ENCODE measurements at regions not wholly inside any gene's neighbourhood (a gene's known extent, or its start where the extent isn't known, plus 50 kb on each side); places are given as distances from the start of the nearest gene placed in this dataset.
"Not testable (repeated sequence)": the region's sequence is repeated elsewhere in the genome, so short reads cannot be mapped to it uniquely, and the experiment has no call there.

GRCh38 chr6:71642120-71642519 lies 244.2 kb upstream of the RIMS1 start:
- no peak for DNase-seq

GRCh38 chr6:71642793-71643192 lies 243.6 kb upstream of the RIMS1 start:
- no peak for DNase-seq

GRCh38 chr6:71645299-71645698 lies 241.1 kb upstream of the RIMS1 start:
- no peak for DNase-seq

GRCh38 chr6:71649915-71650314 lies 236.4 kb upstream of the RIMS1 start:
- DNase-seq = no peak

GRCh38 chr6:71651636-71652035 lies 234.7 kb upstream of the RIMS1 start:
- DNase-seq = no peak

GRCh38 chr6:71656121-71656520 lies 230.2 kb upstream of the RIMS1 start:
- DNase-seq = no peak

GRCh38 chr6:71665931-71666330 lies 220.4 kb upstream of the RIMS1 start:
- no peak for DNase-seq

- no peak for DNase-seq
Observed at GRCh38 chr6:71672876-71673275, 213.5 kb upstream of the RIMS1 start.

GRCh38 chr6:71675386-71675785 lies 211.0 kb upstream of the RIMS1 start:
- no peak for DNase-seq

GRCh38 chr6:71676298-71676697 lies 210.1 kb upstream of the RIMS1 start:
- DNase-seq = no peak

- DNase-seq = no peak
Observed at GRCh38 chr6:71678091-71678490, 208.3 kb upstream of the RIMS1 start.

- no peak for DNase-seq
Observed at GRCh38 chr6:71681234-71681867, 205.0 kb upstream of the RIMS1 start.

- DNase-seq = not testable (repeated sequence)
Observed at GRCh38 chr6:71686021-71686677, 200.2 kb upstream of the RIMS1 start.

GRCh38 chr6:71698702-71699101 lies 187.6 kb upstream of the RIMS1 start:
- DNase-seq = no peak

GRCh38 chr6:71706523-71706922 lies 179.8 kb upstream of the RIMS1 start:
- no peak for DNase-seq

- no peak for DNase-seq
Observed at GRCh38 chr6:71707059-71707458, 179.3 kb upstream of the RIMS1 start.

- DNase-seq = no peak
Observed at GRCh38 chr6:71720705-71721104, 165.6 kb upstream of the RIMS1 start.

- DNase-seq = no peak
Observed at GRCh38 chr6:71721642-71722041, 164.7 kb upstream of the RIMS1 start.

- DNase-seq = no peak
Observed at GRCh38 chr6:71722736-71723135, 163.6 kb upstream of the RIMS1 start.

- DNase-seq = no peak
Observed at GRCh38 chr6:71724456-71725125, 161.8 kb upstream of the RIMS1 start.

- no peak for DNase-seq
Observed at GRCh38 chr6:71725126-71725470, 161.3 kb upstream of the RIMS1 start.

- DNase-seq = no peak
Observed at GRCh38 chr6:71726121-71726520, 160.2 kb upstream of the RIMS1 start.

- no peak for DNase-seq
Observed at GRCh38 chr6:71727632-71728294, 158.6 kb upstream of the RIMS1 start.

- no peak for DNase-seq
Observed at GRCh38 chr6:71730284-71730683, 156.1 kb upstream of the RIMS1 start.

All from NCI-H510A (cell line).